A673 (cell line): ENCODE measurements at regions not wholly inside any gene's neighbourhood (a gene's known extent, or its start where the extent isn't known, plus 50 kb on each side); places are given as distances from the start of the nearest gene placed in this dataset.

Experiments
- BruUV-seq: library from RNA; stranded (reverse); fragments of 400-500 nt; replicated peaks from 2 replicates; lab custom pipeline; 2021; lab: Mats Ljungman, UMichigan
- CTCF ChIA-PET: fragments of 300-600 bp; sonication (Branson Sonifier 250); formaldehyde crosslinking; loops from one replicate; lab custom pipeline; 2022; ENCODE audit warnings: antibody characterized with exemption; lab: Charles Lee
- POLR2A ChIA-PET: fragments of 300-600 bp; sonication (Branson Sonifier 250); formaldehyde crosslinking; loops from one replicate; lab custom pipeline; 2022; ENCODE audit warnings: antibody characterized with exemption; ENCODE audit not compliant: low non-redundant PET; lab: Charles Lee
- DNase-seq: peaks from one replicate; pipeline ENCODE4 v3.0.0-alpha.2; 2015; ENCODE audit warnings: low spot score
- H3K27ac ChIP-seq: fragments of 200-600 bp; sonication (generic); 2 replicates; pipeline ENCODE4 v1.5.1; 2016; ENCODE audit warnings: mixed run types, low read depth, mild to moderate bottlenecking, mixed read lengths, antibody characterized with exemption, low read length; ENCODE audit not compliant: poor library complexity, severe bottlenecking
- H3K27me3 ChIP-seq: fragments of 200-600 bp; sonication (generic); replicated peaks from 2 replicates; pipeline ENCODE4 v1.6.1; 2017; ENCODE audit warnings: mixed run types, low read depth, mild to moderate bottlenecking, mixed read lengths, antibody characterized with exemption, low read length; ENCODE audit not compliant: insufficient read depth, poor library complexity
- H3K36me3 ChIP-seq: fragments of 200-600 bp; sonication (generic); 2 replicates; pipeline ENCODE4 v1.6.1; 2016; ENCODE audit warnings: mixed run types, mild to moderate bottlenecking, mixed read lengths, antibody characterized with exemption, low read length; ENCODE audit not compliant: insufficient read depth, poor library complexity, severe bottlenecking
- H3K4me1 ChIP-seq: fragments of 200-600 bp; sonication (generic); 2 replicates; pipeline ENCODE4 v1.6.1; 2017; ENCODE audit warnings: mixed run types, mild to moderate bottlenecking, mixed read lengths, antibody characterized with exemption, low read length; ENCODE audit not compliant: insufficient read depth, poor library complexity, severe bottlenecking
- H3K4me3 ChIP-seq: fragments of 200-600 bp; sonication (generic); 2 replicates; pipeline ENCODE4 v1.5.1; 2016; ENCODE audit warnings: low read depth, mixed run types, mild to moderate bottlenecking, mixed read lengths, low read length; ENCODE audit not compliant: poor library complexity, severe bottlenecking
- H3K9me3 ChIP-seq: fragments of 200-600 bp; sonication (generic); 2 replicates; pipeline ENCODE4 v1.6.1; 2016; ENCODE audit warnings: mixed run types, low read depth, mild to moderate bottlenecking, mixed read lengths, antibody characterized with exemption, low read length; ENCODE audit not compliant: poor library complexity, severe bottlenecking
- EZH2 ChIP-seq: fragments of 200-600 bp; sonication (generic); IDR thresholded peaks from 2 replicates; pipeline ENCODE4 v1.6.1; 2017; ENCODE audit warnings: borderline replicate concordance, low read depth, mild to moderate bottlenecking, mixed read lengths, antibody characterized with exemption, low read length; ENCODE audit not compliant: poor library complexity, severe bottlenecking
- intact Hi-C: fragments of 100-400 bp; cut with micrococcal nuclease; formaldehyde crosslinking; loops from one replicate; pipeline ENCODE4 v1.10.0; 2022; ENCODE audit not compliant: unreplicated experiment
- TF ChIP-seq, protein P1 (sequence below): fragments of 300-800, 200-600 bp; sonication (generic); conservative IDR thresholded peaks from 2 replicates; pipeline ENCODE4 v1.5.1; 2017; ENCODE audit warnings: low read depth, mild to moderate bottlenecking, antibody characterized with exemption, low read length, moderate library complexity, mixed read lengths

- BruUV-seq: no TSS peak
- Histone ChIP-seq H3K9me3 (no peaks in the 10 kb centered on the region), H3K36me3 (no peaks in the 10 kb centered on the region), H3K4me3 (no peak overlapping the region), H3K4me1 (no peaks in the 10 kb centered on the region), H3K27me3 (peaks cover 35% of the 10 kb centered on the region), H3K27ac (no peak overlapping the region)
- no peak for DNase-seq
- no peak for TF ChIP-seq EZH2
- TF ChIP-seq, protein P1, sequence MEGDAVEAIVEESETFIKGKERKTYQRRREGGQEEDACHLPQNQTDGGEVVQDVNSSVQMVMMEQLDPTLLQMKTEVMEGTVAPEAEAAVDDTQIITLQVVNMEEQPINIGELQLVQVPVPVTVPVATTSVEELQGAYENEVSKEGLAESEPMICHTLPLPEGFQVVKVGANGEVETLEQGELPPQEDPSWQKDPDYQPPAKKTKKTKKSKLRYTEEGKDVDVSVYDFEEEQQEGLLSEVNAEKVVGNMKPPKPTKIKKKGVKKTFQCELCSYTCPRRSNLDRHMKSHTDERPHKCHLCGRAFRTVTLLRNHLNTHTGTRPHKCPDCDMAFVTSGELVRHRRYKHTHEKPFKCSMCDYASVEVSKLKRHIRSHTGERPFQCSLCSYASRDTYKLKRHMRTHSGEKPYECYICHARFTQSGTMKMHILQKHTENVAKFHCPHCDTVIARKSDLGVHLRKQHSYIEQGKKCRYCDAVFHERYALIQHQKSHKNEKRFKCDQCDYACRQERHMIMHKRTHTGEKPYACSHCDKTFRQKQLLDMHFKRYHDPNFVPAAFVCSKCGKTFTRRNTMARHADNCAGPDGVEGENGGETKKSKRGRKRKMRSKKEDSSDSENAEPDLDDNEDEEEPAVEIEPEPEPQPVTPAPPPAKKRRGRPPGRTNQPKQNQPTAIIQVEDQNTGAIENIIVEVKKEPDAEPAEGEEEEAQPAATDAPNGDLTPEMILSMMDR: no peak
- intact Hi-C loops: no loop called here
- ChIA-PET POLR2A (no interaction called here), CTCF (no interaction called here)
Measured at GRCh38 chr11:127066401-127067090, 66.0 kb upstream of the KIRREL3 start.

- H3K4me3 ChIP-seq: no peak overlapping the region
- TF ChIP-seq, protein P1: no peak
- no peak for TF ChIP-seq EZH2
- ChIA-PET CTCF (no interaction called here), POLR2A (no interaction called here)
- intact Hi-C loops: no loop called here
- no peaks in the 10 kb centered on the region for H3K36me3 ChIP-seq
- H3K27ac ChIP-seq: no peak overlapping the region
- H3K9me3 ChIP-seq: no peaks in the 10 kb centered on the region
- peaks cover 31% of the 10 kb centered on the region for H3K27me3 ChIP-seq
- no peaks in the 10 kb centered on the region for H3K4me1 ChIP-seq
- BruUV-seq: no TSS peak
- DNase-seq: no peak
Measured at GRCh38 chr11:127063241-127063640, 62.7 kb upstream of the KIRREL3 start.

- Histone ChIP-seq H3K27me3 (peaks cover 30% of the 10 kb centered on the region), H3K4me1 (no peaks in the 10 kb centered on the region), H3K27ac (no peak overlapping the region), H3K4me3 (no peak overlapping the region), H3K9me3 (no peaks in the 10 kb centered on the region), H3K36me3 (no peaks in the 10 kb centered on the region)
- no peak for DNase-seq
- intact Hi-C loops: no loop called here
- TF ChIP-seq, protein P1: no peak
- TF ChIP-seq EZH2: no peak
- no TSS peak for BruUV-seq
- POLR2A ChIA-PET: no interaction called here
- CTCF ChIA-PET: no interaction called here
Measured at GRCh38 chr11:127061947-127062346, 61.4 kb upstream of the KIRREL3 start.
